PC-3 (cell line): ENCODE measurements at regions not wholly inside any gene's neighbourhood (a gene's known extent, or its start where the extent isn't known, plus 50 kb on each side); places are given as distances from the start of the nearest gene placed in this dataset.

Source experiments
- ATAC-seq: fragments of 200-7000 bp; cut with Tn5 transposase; 2 replicates; pipeline ENCODE4 v1.9.1; 2020; ENCODE audit warnings: mild to moderate bottlenecking, moderate library complexity
- BruUV-seq: library from RNA; stranded (reverse); fragments of 400-500 nt; replicated peaks from 2 replicates; lab custom pipeline; 2021; lab: Mats Ljungman, UMichigan
- CTCF ChIA-PET: fragments of 300-600 bp; sonication (Branson Sonifier 250); formaldehyde crosslinking; loops from one replicate; lab custom pipeline; 2022; ENCODE audit warnings: antibody characterized with exemption; lab: Charles Lee
- POLR2A ChIA-PET: fragments of 300-600 bp; sonication (Branson Sonifier 250); formaldehyde crosslinking; loops from one replicate; lab custom pipeline; 2022; ENCODE audit warnings: antibody characterized with exemption; ENCODE audit not compliant: unreplicated experiment; lab: Charles Lee
- DNase-seq: peaks from one replicate; pipeline ENCODE4 v3.0.0-alpha.2; 2015
- H2AFZ ChIP-seq: fragments of 300-600 bp; sonication (generic); 2 replicates; pipeline ENCODE4 v1.6.0; 2016; ENCODE audit warnings: antibody characterized with exemption, low read length
- H3F3A ChIP-seq: fragments of 300-600 bp; sonication (generic); one replicate; pipeline ENCODE4 v1.6.0; 2017; ENCODE audit warnings: antibody characterized with exemption, low read length, control low read depth, mild to moderate bottlenecking; ENCODE audit not compliant: unreplicated experiment
- H3K27ac ChIP-seq: fragments of 300-600 bp; sonication (generic); 2 replicates; pipeline ENCODE4 v1.5.1; 2016; ENCODE audit warnings: mild to moderate bottlenecking, low read length
- H3K27me3 ChIP-seq: fragments of 300-600 bp; sonication (generic); 2 replicates; pipeline ENCODE4 v1.6.1; 2016; ENCODE audit warnings: low read length, mixed read lengths
- H3K36me3 ChIP-seq: fragments of 300-600 bp; sonication (generic); 2 replicates; pipeline ENCODE4 v1.6.1; 2016; ENCODE audit warnings: low read depth, mixed run types, low read length, mixed read lengths
- H3K4me1 ChIP-seq: fragments of 300-600 bp; sonication (generic); 2 replicates; pipeline ENCODE4 v1.5.1; 2016; ENCODE audit warnings: low read length; ENCODE audit not compliant: insufficient read depth
- H3K4me2 ChIP-seq: fragments of 300-600 bp; sonication (generic); 2 replicates; pipeline ENCODE4 v1.6.0; 2016; ENCODE audit warnings: low read length
- H3K4me3 ChIP-seq: fragments of 300-600 bp; sonication (generic); 2 replicates; pipeline ENCODE4 v1.5.1; 2016; ENCODE audit warnings: mild to moderate bottlenecking, low read length, mixed read lengths
- H3K79me2 ChIP-seq: fragments of 300-600 bp; sonication (generic); 2 replicates; pipeline ENCODE4 v1.6.1; 2017; ENCODE audit warnings: low read length, mixed read lengths
- H3K9ac ChIP-seq: fragments of 300-600 bp; sonication (generic); 2 replicates; pipeline ENCODE4 v1.6.0; 2016; ENCODE audit warnings: mild to moderate bottlenecking, low read length
- H3K9me2 ChIP-seq: fragments of 300-600 bp; sonication (generic); replicated peaks from 2 replicates; pipeline ENCODE4 v1.6.1; 2016; ENCODE audit warnings: mixed run types, low read length, mixed read lengths
- H3K9me3 ChIP-seq: fragments of 300-600 bp; sonication (generic); 2 replicates; pipeline ENCODE4 v1.6.1; 2016; ENCODE audit warnings: low read length, mixed read lengths
- H4K20me1 ChIP-seq: fragments of 300-600 bp; sonication (generic); 2 replicates; pipeline ENCODE4 v1.6.1; 2016; ENCODE audit warnings: low read length, mixed read lengths
- CTCF ChIP-seq: fragments of 300-600 bp; sonication (generic); conservative IDR thresholded peaks from 2 replicates; pipeline ENCODE4 v1.5.1; 2017; ENCODE audit warnings: antibody characterized with exemption, low read depth, mild to moderate bottlenecking, low read length
- EZH2 ChIP-seq: fragments of 300-600 bp; sonication (generic); IDR thresholded peaks from one replicate; pipeline ENCODE4 v1.6.1; 2017; ENCODE audit warnings: antibody characterized with exemption, mild to moderate bottlenecking, low read length; ENCODE audit not compliant: unreplicated experiment
- EZH2phosphoT487 ChIP-seq: fragments of 300-600 bp; sonication (generic); IDR thresholded peaks from 2 replicates; pipeline ENCODE4 v1.6.1; 2018; ENCODE audit warnings: mild to moderate bottlenecking, antibody characterized with exemption, low read length, borderline replicate concordance
- intact Hi-C: fragments of 100-400 bp; cut with micrococcal nuclease; formaldehyde crosslinking; loops from 2 replicates; pipeline ENCODE4 v1.9.0; 2023

- H3K9ac ChIP-seq = no peak overlapping the region; the same call in 1 of the 2 replicates
- no peaks in the 10 kb centered on the region for H3K36me3 ChIP-seq
- no peak for ATAC-seq
- no peak overlapping the region for H3K27ac ChIP-seq
- no peak for TF ChIP-seq EZH2phosphoT487
- no peak for TF ChIP-seq EZH2
- no peak for TF ChIP-seq CTCF
- H3K4me3 ChIP-seq = no peak overlapping the region
- H3K9me2 ChIP-seq = no peaks in the 10 kb centered on the region
- H4K20me1 ChIP-seq = no peaks in the 10 kb centered on the region
- H3K4me2 ChIP-seq = no peak overlapping the region
- H3K9me3 ChIP-seq = no peaks in the 10 kb centered on the region
- no peak for DNase-seq
- no TSS peak for BruUV-seq
- H3K27me3 ChIP-seq = no peaks in the 10 kb centered on the region
- H2AFZ ChIP-seq = no peak overlapping the region
- ChIA-PET POLR2A (no interaction called here), CTCF (no interaction called here)
- peaks cover 52% of the 10 kb centered on the region for H3K4me1 ChIP-seq
- intact Hi-C loops = loop anchor here (5.0 to 10.0 kb wide), 2 partner anchors 318 to 484 kb away; no protein-coding TSS in a partner anchor
- no peaks in the 10 kb centered on the region for H3K79me2 ChIP-seq
- H3F3A ChIP-seq = peaks cover 6% of the 10 kb centered on the region
Observed at GRCh38 chr1:106619080-106619826, 437.2 kb upstream of the PRMT6 start.

DNA sequence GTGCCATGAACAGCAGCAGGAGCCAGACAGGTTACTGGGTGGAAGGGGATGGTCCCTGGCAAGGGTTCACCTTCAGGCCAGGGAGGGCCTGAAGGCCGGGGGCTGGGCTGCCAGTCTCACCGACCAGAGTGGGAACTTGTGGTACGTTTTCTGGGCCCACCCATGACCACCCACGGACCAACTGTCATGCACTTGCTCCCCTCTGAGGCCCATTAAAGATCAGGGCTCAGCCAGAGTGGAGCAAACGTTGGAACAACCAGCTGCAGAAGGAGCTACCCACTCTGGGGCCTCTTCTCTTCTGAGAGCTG lies 436.7 kb upstream of the PRMT6 start:
- TF ChIP-seq EZH2phosphoT487 = no peak
- no peak for TF ChIP-seq EZH2
- TF ChIP-seq CTCF = no peak
- ATAC-seq (no peak), DNase-seq (no peak)
- H2AFZ ChIP-seq = no peak overlapping the region
- ChIA-PET POLR2A (interaction anchor here (0.7 kb wide), 1 partner anchor 272 kb away, joined by 5 read pairs; no protein-coding TSS in a partner anchor), CTCF (interaction anchor here (0.5 kb wide), 1 partner anchor 352 kb away, joined by 3 read pairs; no protein-coding TSS in a partner anchor)
- no peaks in the 10 kb centered on the region for H3K9me2 ChIP-seq
- BruUV-seq = no TSS peak
- H3K27me3 ChIP-seq = no peaks in the 10 kb centered on the region
- H3K4me1 ChIP-seq = peaks cover 48% of the 10 kb centered on the region
- peak overlapping the region; percentile 97 for H3K27ac ChIP-seq
- no peak overlapping the region for H3K4me3 ChIP-seq
- H3K79me2 ChIP-seq = no peaks in the 10 kb centered on the region
- H3K9ac ChIP-seq = peak overlapping the region; percentile 57; the same call in 1 of the 2 replicates
- H3K36me3 ChIP-seq = no peaks in the 10 kb centered on the region
- peaks cover 6% of the 10 kb centered on the region for H3F3A ChIP-seq
- intact Hi-C loops = loop anchor here (5.0 to 10.0 kb wide), 5 partner anchors 148 to 597 kb away; partner anchors contain the start of gene NTNG1
- no peaks in the 10 kb centered on the region for H4K20me1 ChIP-seq
- peak overlapping the region; percentile 62; the same call in 1 of the 2 replicates for H3K4me2 ChIP-seq
- no peaks in the 10 kb centered on the region for H3K9me3 ChIP-seq

DNA sequence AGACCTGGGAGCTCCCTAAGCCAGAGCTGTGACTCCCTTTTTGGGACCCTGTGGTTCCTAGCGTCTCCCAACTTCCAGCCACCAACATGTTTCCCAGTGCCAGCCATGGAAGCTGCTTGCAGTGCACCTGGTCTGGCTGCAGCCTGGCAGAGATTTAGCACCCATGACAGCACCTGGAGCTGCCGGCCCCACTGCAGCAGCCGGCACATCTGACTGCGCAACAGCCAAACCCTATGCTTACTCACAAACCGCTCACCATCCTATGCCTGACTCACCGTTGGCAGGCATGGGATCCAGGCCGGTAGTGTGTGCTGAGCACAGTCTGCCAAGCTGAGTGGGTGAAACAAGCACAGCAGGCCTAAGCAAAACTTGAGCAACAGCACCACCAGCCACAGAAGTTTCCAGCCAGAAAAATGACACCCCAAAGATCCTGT lies 435.9 kb upstream of the PRMT6 start:
- H3K4me3 ChIP-seq = no peak overlapping the region
- peak overlapping the region; percentile 77 for H3K9ac ChIP-seq
- H3K4me1 ChIP-seq = peaks cover 40% of the 10 kb centered on the region
- CTCF ChIA-PET = interaction anchor here (0.7 kb wide), 1 partner anchor 906 kb away, joined by 4 read pairs; no protein-coding TSS in a partner anchor
- no peak overlapping the region for H2AFZ ChIP-seq
- DNase-seq = peak; percentile 97
- no peaks in the 10 kb centered on the region for H3K9me3 ChIP-seq
- intact Hi-C loops = loop anchor here (5.0 kb wide), 3 partner anchors 147 to 598 kb away; partner anchors contain the start of gene NTNG1
- H3K9me2 ChIP-seq = no peaks in the 10 kb centered on the region
- no peaks in the 10 kb centered on the region for H3K36me3 ChIP-seq
- no peaks in the 10 kb centered on the region for H4K20me1 ChIP-seq
- H3K4me2 ChIP-seq = peak overlapping the region; percentile 62
- no TSS peak for BruUV-seq
- ATAC-seq = peak; percentile 99
- POLR2A ChIA-PET = interaction anchor here (0.7 kb wide), 1 partner anchor 271 kb away, joined by 5 read pairs; no protein-coding TSS in a partner anchor
- H3K79me2 ChIP-seq = no peaks in the 10 kb centered on the region
- no peaks in the 10 kb centered on the region for H3K27me3 ChIP-seq
- H3K27ac ChIP-seq = peak overlapping the region; percentile 97
- TF ChIP-seq EZH2phosphoT487 (no peak), EZH2 (no peak), CTCF (peak; percentile 50)
- H3F3A ChIP-seq = peaks cover 6% of the 10 kb centered on the region
